A673 (cell line): ENCODE measurements at regions not wholly inside any gene's neighbourhood (a gene's known extent, or its start where the extent isn't known, plus 50 kb on each side); places are given as distances from the start of the nearest gene placed in this dataset.

ENCODE experiments used
- CTCF ChIP-seq: fragments of 300-800, 200-600 bp; sonication (generic); conservative IDR thresholded peaks from 2 replicates; pipeline ENCODE4 v1.5.1; 2017; ENCODE audit warnings: low read depth, mild to moderate bottlenecking, antibody characterized with exemption, low read length, moderate library complexity, mixed read lengths
- EZH2 ChIP-seq: fragments of 200-600 bp; sonication (generic); IDR thresholded peaks from 2 replicates; pipeline ENCODE4 v1.6.1; 2017; ENCODE audit warnings: borderline replicate concordance, low read depth, mild to moderate bottlenecking, mixed read lengths, antibody characterized with exemption, low read length; ENCODE audit not compliant: poor library complexity, severe bottlenecking

GRCh38 chr14:40025101-40025500 lies 592.9 kb upstream of the FBXO33 start:
- TF ChIP-seq CTCF (no peak), EZH2 (no peak)
